ENCODE measurements at regions not wholly inside any gene's neighbourhood (a gene's known extent, or its start where the extent isn't known, plus 50 kb on each side); places are given as distances from the start of the nearest gene placed in this dataset.

DNA sequence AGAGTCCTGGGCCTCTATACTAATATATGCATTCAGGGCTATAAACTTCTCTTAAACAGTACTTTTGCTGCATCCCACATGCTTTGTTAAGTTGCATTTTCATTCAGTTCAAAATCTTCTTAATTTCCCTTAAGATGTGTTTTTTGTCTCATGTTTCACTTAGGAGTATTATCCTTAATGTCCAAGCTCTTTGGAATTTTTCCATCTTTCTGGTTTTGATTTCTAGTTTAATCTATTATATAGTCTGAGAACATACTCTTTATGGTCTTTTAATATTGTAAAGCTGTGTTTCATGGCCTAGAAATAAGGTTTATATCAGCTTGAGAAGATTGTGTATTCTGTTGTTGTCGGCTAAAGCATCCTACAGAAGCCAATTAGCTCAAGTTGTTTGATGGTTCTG, 1041.8 kb downstream of the PLA2G4A start:
- no peaks in the 10 kb centered on the region for H3K36me3 ChIP-seq (ENCODE audit: insufficient read depth, low read length)
- no peaks in the 10 kb centered on the region for H3K9me2 ChIP-seq (ENCODE audit: insufficient read depth, low read length)
- no peak overlapping the region for H3K4me2 ChIP-seq (ENCODE audit: low read length)
- CTCF ChIA-PET (ENCODE audit: unreplicated experiment), result no interaction called here
- no peaks in the 10 kb centered on the region for H4K20me1 ChIP-seq (ENCODE audit: insufficient read depth, low read length)
- no peak for TF ChIP-seq EZH2phosphoT487 (IDR thresholded peaks at IDR 0.05; ENCODE audit: borderline replicate concordance, low read depth, low read length)
- TF ChIP-seq, protein P1, sequence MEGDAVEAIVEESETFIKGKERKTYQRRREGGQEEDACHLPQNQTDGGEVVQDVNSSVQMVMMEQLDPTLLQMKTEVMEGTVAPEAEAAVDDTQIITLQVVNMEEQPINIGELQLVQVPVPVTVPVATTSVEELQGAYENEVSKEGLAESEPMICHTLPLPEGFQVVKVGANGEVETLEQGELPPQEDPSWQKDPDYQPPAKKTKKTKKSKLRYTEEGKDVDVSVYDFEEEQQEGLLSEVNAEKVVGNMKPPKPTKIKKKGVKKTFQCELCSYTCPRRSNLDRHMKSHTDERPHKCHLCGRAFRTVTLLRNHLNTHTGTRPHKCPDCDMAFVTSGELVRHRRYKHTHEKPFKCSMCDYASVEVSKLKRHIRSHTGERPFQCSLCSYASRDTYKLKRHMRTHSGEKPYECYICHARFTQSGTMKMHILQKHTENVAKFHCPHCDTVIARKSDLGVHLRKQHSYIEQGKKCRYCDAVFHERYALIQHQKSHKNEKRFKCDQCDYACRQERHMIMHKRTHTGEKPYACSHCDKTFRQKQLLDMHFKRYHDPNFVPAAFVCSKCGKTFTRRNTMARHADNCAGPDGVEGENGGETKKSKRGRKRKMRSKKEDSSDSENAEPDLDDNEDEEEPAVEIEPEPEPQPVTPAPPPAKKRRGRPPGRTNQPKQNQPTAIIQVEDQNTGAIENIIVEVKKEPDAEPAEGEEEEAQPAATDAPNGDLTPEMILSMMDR (conservative IDR thresholded peaks at IDR 0.05; ENCODE audit: low read length), result no peak
- no peaks in the 10 kb centered on the region for H3K9me3 ChIP-seq (ENCODE audit: low read length)
- intact Hi-C loops (cut with micrococcal nuclease; ENCODE audit: unreplicated experiment), result no loop called here
- no peak overlapping the region for H3K4me3 ChIP-seq (ENCODE audit: low read depth, low read length, poor library complexity, severe bottlenecking)
- no peak for DNase-seq (ENCODE audit: low spot score)
- H3K79me2 ChIP-seq (ENCODE audit: insufficient read depth, low read depth, low read length), result no peaks in the 10 kb centered on the region
- no peaks in the 10 kb centered on the region for H3K4me1 ChIP-seq (ENCODE audit: insufficient read depth, low read length, poor library complexity, severe bottlenecking)
- no peak overlapping the region for H3K27ac ChIP-seq (ENCODE audit: low read depth, low read length, poor library complexity, severe bottlenecking)
- BruUV-seq (replicated peaks), result no TSS peak
- no peak overlapping the region for H2AFZ ChIP-seq (ENCODE audit: low read length)
- POLR2A ChIA-PET, result interaction anchor here (1.9 kb wide), 1 partner anchor 31 kb away, joined by 3 read pairs; no protein-coding TSS in a partner anchor

DNA sequence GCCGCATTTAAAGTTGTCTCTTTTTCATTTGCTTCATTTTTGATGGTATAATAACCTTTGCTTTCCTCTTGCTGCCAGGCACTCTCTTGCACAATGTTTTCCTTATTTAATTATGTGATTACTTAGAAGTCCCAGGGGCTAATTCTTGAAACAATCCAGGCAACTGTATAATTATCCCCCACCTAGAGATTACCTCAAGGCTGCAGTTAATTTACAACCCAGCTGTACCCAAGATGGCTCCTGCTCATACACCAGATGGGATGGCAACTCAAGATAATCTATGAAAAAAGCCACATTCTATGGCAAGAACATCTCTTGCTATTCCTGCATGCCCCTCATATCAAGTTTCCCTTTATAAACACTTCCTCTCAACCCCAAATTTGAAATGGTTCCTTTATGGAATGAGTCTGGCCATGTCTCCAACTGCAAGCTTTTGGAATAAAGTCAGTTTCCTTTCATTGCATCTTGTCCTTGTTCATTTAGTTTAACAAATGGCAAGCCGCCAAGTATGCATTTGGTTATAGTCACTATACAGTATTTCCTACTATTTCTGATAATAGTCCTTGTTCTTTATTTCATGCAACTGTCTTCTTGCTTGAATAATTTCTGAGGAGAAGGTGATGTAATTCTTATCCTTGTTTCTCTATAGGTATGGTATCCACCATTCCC, 1042.6 kb downstream of the PLA2G4A start:
- no peak overlapping the region for H3K27ac ChIP-seq (ENCODE audit: low read depth, low read length, poor library complexity, severe bottlenecking)
- no peak for TF ChIP-seq EZH2phosphoT487 (IDR thresholded peaks at IDR 0.05; ENCODE audit: borderline replicate concordance, low read depth, low read length)
- TF ChIP-seq, protein P1 (conservative IDR thresholded peaks at IDR 0.05; ENCODE audit: low read length), result no peak
- DNase-seq (ENCODE audit: low spot score), result no peak
- CTCF ChIA-PET (ENCODE audit: unreplicated experiment), result no interaction called here
- no peaks in the 10 kb centered on the region for H3K4me1 ChIP-seq (ENCODE audit: insufficient read depth, low read length, poor library complexity, severe bottlenecking)
- no TSS peak for BruUV-seq (replicated peaks)
- no peaks in the 10 kb centered on the region for H3K9me3 ChIP-seq (ENCODE audit: low read length)
- no peak overlapping the region for H3K4me3 ChIP-seq (ENCODE audit: low read depth, low read length, poor library complexity, severe bottlenecking)
- intact Hi-C loops (cut with micrococcal nuclease; ENCODE audit: unreplicated experiment), result no loop called here
- H3K36me3 ChIP-seq (ENCODE audit: insufficient read depth, low read length), result no peaks in the 10 kb centered on the region
- H3K9me2 ChIP-seq (ENCODE audit: insufficient read depth, low read length), result no peaks in the 10 kb centered on the region
- no peaks in the 10 kb centered on the region for H3K79me2 ChIP-seq (ENCODE audit: insufficient read depth, low read depth, low read length)
- H4K20me1 ChIP-seq (ENCODE audit: insufficient read depth, low read length), result no peaks in the 10 kb centered on the region
- no peak overlapping the region for H3K4me2 ChIP-seq (ENCODE audit: low read length)
- no peak overlapping the region for H2AFZ ChIP-seq (ENCODE audit: low read length)
- POLR2A ChIA-PET, result no interaction called here

GRCh38 chr1:187872550-187872949, 1043.8 kb downstream of the PLA2G4A start:
- Histone ChIP-seq H3K4me1 (ENCODE audit: insufficient read depth, low read length, poor library complexity, severe bottlenecking) (no peaks in the 10 kb centered on the region), H2AFZ (ENCODE audit: low read length) (no peak overlapping the region), H3K79me2 (ENCODE audit: insufficient read depth, low read depth, low read length) (no peaks in the 10 kb centered on the region), H3K4me2 (ENCODE audit: low read length) (no peak overlapping the region), H3K9me3 (ENCODE audit: low read length) (no peaks in the 10 kb centered on the region), H3K36me3 (ENCODE audit: insufficient read depth, low read length) (no peaks in the 10 kb centered on the region), H3K4me3 (ENCODE audit: low read depth, low read length, poor library complexity, severe bottlenecking) (no peak overlapping the region), H4K20me1 (ENCODE audit: insufficient read depth, low read length) (no peaks in the 10 kb centered on the region), H3K27ac (ENCODE audit: low read depth, low read length, poor library complexity, severe bottlenecking) (no peak overlapping the region), H3K9me2 (ENCODE audit: insufficient read depth, low read length) (no peaks in the 10 kb centered on the region)
- POLR2A ChIA-PET, result interaction anchor here (1.4 kb wide), 1 partner anchor 10 kb away, joined by 3 read pairs; no protein-coding TSS in a partner anchor
- no TSS peak for BruUV-seq (replicated peaks)
- DNase-seq (ENCODE audit: low spot score), result no peak
- intact Hi-C loops (cut with micrococcal nuclease; ENCODE audit: unreplicated experiment), result no loop called here
- CTCF ChIA-PET (ENCODE audit: unreplicated experiment), result no interaction called here
- TF ChIP-seq EZH2phosphoT487 (IDR thresholded peaks at IDR 0.05; ENCODE audit: borderline replicate concordance, low read depth, low read length), result no peak
- TF ChIP-seq, protein P1 (conservative IDR thresholded peaks at IDR 0.05; ENCODE audit: low read length), result no peak

All from OCI-LY7 (cell line).